ENCODE measurements at regions not wholly inside any gene's neighbourhood (a gene's known extent, or its start where the extent isn't known, plus 50 kb on each side); places are given as distances from the start of the nearest gene placed in this dataset.

- Histone ChIP-seq H3K9me3 (no peaks in the 10 kb centered on the region), H3K27me3 (replicated peaks; ENCODE audit: insufficient read depth) (no peaks in the 10 kb centered on the region), H3K4me3 (no peak overlapping the region), H3K27ac (no peak overlapping the region), H3K36me3 (no peaks in the 10 kb centered on the region), H3K4me1 (replicated peaks) (no peaks in the 10 kb centered on the region)
- intact Hi-C loops (cut with DNase I), result no loop called here
- no peak for DNase-seq (ENCODE audit: low spot score)
- TF ChIP-seq POLR2AphosphoS5 (IDR thresholded peaks at IDR 0.05), result no peak
- WGBS, result 36% methylated on average over 3 of the region's 3 CpGs
These were observed 133.3 kb upstream of the CHRM3 start for GRCh38 chr1:239253032-239253431.

DNA sequence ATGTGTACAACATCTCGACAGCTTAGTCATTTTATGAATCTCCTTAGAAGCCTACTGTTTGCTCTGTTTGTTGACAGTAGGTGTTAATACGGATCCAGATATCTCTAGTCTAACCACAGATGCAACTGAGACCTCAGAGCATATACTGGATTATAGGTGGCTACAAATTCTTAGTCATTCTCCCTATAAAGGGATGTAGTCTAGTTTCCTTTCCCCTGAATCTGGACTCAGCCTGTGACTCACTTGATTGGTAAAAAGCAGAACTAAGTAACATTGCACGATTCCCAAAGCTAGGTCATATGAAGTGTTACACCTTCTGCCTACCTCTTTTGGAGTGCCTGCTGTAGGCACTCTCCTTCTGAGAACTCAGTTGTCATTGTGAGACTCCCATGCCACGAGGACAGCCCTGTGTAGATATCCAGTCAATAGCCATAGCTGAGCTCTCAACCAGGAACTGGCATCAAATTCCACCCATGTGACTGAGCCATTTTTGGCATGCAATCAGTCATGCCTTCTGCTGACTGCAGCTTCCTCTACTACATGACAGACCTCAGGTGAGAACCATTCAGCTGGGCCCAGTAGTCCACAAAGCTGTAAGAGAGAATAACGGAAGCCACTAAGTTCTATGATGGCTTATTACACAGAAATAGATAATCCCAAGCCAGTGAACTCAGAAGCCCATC, 135.9 kb upstream of the CHRM3 start:
- Histone ChIP-seq H3K4me1 (replicated peaks) (no peaks in the 10 kb centered on the region), H3K27ac (no peak overlapping the region), H3K27me3 (replicated peaks; ENCODE audit: insufficient read depth) (no peaks in the 10 kb centered on the region), H3K4me3 (no peak overlapping the region), H3K9me3 (no peaks in the 10 kb centered on the region), H3K36me3 (no peaks in the 10 kb centered on the region)
- intact Hi-C loops (cut with DNase I), result no loop called here
- WGBS, result 77% methylated on average over 5 of the region's 5 CpGs
- TF ChIP-seq POLR2A (IDR thresholded peaks at IDR 0.05), result no peak
- no peak for TF ChIP-seq POLR2AphosphoS5 (IDR thresholded peaks at IDR 0.05)
- no peak for DNase-seq (ENCODE audit: low spot score)

GRCh38 chr1:239247285-239247684, 139.1 kb upstream of the CHRM3 start:
- Histone ChIP-seq H3K36me3 (no peaks in the 10 kb centered on the region), H3K9me3 (no peaks in the 10 kb centered on the region), H3K4me1 (replicated peaks) (no peaks in the 10 kb centered on the region), H3K27ac (no peak overlapping the region), H3K27me3 (replicated peaks; ENCODE audit: insufficient read depth) (no peaks in the 10 kb centered on the region), H3K4me3 (no peak overlapping the region)
- no peak for DNase-seq (ENCODE audit: low spot score)
- TF ChIP-seq POLR2AphosphoS5 (IDR thresholded peaks at IDR 0.05), result no peak
- TF ChIP-seq, protein P1, sequence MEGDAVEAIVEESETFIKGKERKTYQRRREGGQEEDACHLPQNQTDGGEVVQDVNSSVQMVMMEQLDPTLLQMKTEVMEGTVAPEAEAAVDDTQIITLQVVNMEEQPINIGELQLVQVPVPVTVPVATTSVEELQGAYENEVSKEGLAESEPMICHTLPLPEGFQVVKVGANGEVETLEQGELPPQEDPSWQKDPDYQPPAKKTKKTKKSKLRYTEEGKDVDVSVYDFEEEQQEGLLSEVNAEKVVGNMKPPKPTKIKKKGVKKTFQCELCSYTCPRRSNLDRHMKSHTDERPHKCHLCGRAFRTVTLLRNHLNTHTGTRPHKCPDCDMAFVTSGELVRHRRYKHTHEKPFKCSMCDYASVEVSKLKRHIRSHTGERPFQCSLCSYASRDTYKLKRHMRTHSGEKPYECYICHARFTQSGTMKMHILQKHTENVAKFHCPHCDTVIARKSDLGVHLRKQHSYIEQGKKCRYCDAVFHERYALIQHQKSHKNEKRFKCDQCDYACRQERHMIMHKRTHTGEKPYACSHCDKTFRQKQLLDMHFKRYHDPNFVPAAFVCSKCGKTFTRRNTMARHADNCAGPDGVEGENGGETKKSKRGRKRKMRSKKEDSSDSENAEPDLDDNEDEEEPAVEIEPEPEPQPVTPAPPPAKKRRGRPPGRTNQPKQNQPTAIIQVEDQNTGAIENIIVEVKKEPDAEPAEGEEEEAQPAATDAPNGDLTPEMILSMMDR (IDR thresholded peaks at IDR 0.05), result no peak
- no peak for TF ChIP-seq POLR2A (IDR thresholded peaks at IDR 0.05)
- intact Hi-C loops (cut with DNase I), result no loop called here

- intact Hi-C loops (cut with DNase I), result no loop called here
- Histone ChIP-seq H3K27ac (no peak overlapping the region), H3K4me1 (replicated peaks) (no peaks in the 10 kb centered on the region), H3K27me3 (replicated peaks; ENCODE audit: insufficient read depth) (no peaks in the 10 kb centered on the region), H3K36me3 (no peaks in the 10 kb centered on the region), H3K4me3 (no peak overlapping the region), H3K9me3 (no peaks in the 10 kb centered on the region)
- 91% methylated on average over 2 of the region's 2 CpGs for WGBS
- no peak for DNase-seq (ENCODE audit: low spot score)
- TF ChIP-seq, protein P1 (IDR thresholded peaks at IDR 0.05), result no peak
- TF ChIP-seq POLR2AphosphoS5 (IDR thresholded peaks at IDR 0.05) (no peak), POLR2A (IDR thresholded peaks at IDR 0.05) (no peak)
These were observed 142.3 kb upstream of the CHRM3 start for GRCh38 chr1:239244084-239244483.

- no peak overlapping the region for H3K27ac ChIP-seq
- intact Hi-C loops (cut with DNase I), result no loop called here
- WGBS, result 68% methylated on average over 2 of the region's 2 CpGs
- H3K36me3 ChIP-seq, result no peaks in the 10 kb centered on the region
- no peaks in the 10 kb centered on the region for H3K9me3 ChIP-seq
- H3K4me1 ChIP-seq (replicated peaks), result no peaks in the 10 kb centered on the region
- no peak overlapping the region for H3K4me3 ChIP-seq
- TF ChIP-seq POLR2A (IDR thresholded peaks at IDR 0.05), result no peak
- no peak for DNase-seq (ENCODE audit: low spot score)
- H3K27me3 ChIP-seq (replicated peaks; ENCODE audit: insufficient read depth), result no peaks in the 10 kb centered on the region
These were observed 143.4 kb upstream of the CHRM3 start for GRCh38 chr1:239243006-239243405.

- Histone ChIP-seq H3K27me3 (replicated peaks; ENCODE audit: insufficient read depth) (no peaks in the 10 kb centered on the region), H3K4me3 (no peak overlapping the region), H3K4me1 (replicated peaks) (no peaks in the 10 kb centered on the region), H3K36me3 (no peaks in the 10 kb centered on the region), H3K9me3 (no peaks in the 10 kb centered on the region), H3K27ac (no peak overlapping the region)
- DNase-seq (ENCODE audit: low spot score), result no peak
- intact Hi-C loops (cut with DNase I), result no loop called here
- TF ChIP-seq, protein P1 (IDR thresholded peaks at IDR 0.05), result no peak
- TF ChIP-seq POLR2A (IDR thresholded peaks at IDR 0.05) (no peak), POLR2AphosphoS5 (IDR thresholded peaks at IDR 0.05) (no peak)
These were observed 144.0 kb upstream of the CHRM3 start for GRCh38 chr1:239242404-239242803.
